Transverse colon (tissue), 4 donors: ENCODE measurements at regions not wholly inside any gene's neighbourhood (a gene's known extent, or its start where the extent isn't known, plus 50 kb on each side); places are given as distances from the start of the nearest gene placed in this dataset.

Source experiments
- DNase-seq: peaks from one replicate; pipeline ENCODE4 v3.0.0-alpha.2; 2019
- H3K27ac ChIP-seq, 4 donors: fragments of 200-600 bp; sonication (generic); 2 replicates each; pipeline ENCODE4 v1.5.1; 2016 to 2018; ENCODE audit warnings: inconsistent platforms in 4 of 4
- H3K27me3 ChIP-seq: fragments of 200-600 bp; sonication (generic); 2 replicates; pipeline ENCODE4 v1.5.1; 2017; ENCODE audit warnings: inconsistent platforms
- H3K36me3 ChIP-seq, 4 donors: fragments of 200-600 bp; sonication (generic); 2 replicates each; pipeline ENCODE4 v1.5.1; 2017 to 2019; ENCODE audit warnings: inconsistent platforms in 4 of 4
- H3K4me1 ChIP-seq, 4 donors: fragments of 200-600 bp; sonication (generic); 2 replicates each; pipeline ENCODE4 v1.5.1; 2017 to 2020; ENCODE audit warnings: inconsistent platforms in 4 of 4
- H3K4me3 ChIP-seq, 4 donors: fragments of 200-600 bp; sonication (generic); 1 replicate in 1 of 4; 2 replicates in 3 of 4; pipeline versions ENCODE4 v1.5.1 to v1.6.1; 2017 to 2019; ENCODE audit warnings: inconsistent platforms in 4 of 4
- H3K9me3 ChIP-seq, 2 donors: fragments of 200-600 bp; sonication (generic); 2 replicates each; pipeline ENCODE4 v1.5.1; 2017 to 2019; ENCODE audit warnings: inconsistent platforms in 2 of 2
- CTCF ChIP-seq, 5 experiments: fragments of 200-600 bp in 3 of 5; fragments of 450-650 bp in 2 of 5; sonication (generic) in 3 of 5; IDR thresholded peaks; 1 replicate in 2 of 5; 2 replicates in 3 of 5; pipeline ENCODE4 v1.5.1; 2016 to 2017; ENCODE audit warnings: antibody characterized with exemption in 5 of 5, inconsistent platforms in 3 of 5, mild to moderate bottlenecking in 2 of 5, moderate library complexity in 1 of 5
- EP300 ChIP-seq: sonication (generic); formaldehyde crosslinking; IDR thresholded peaks from one replicate; pipeline ENCODE4 v1.6.1; 2017; ENCODE audit warnings: antibody characterized with exemption, low read depth
- POLR2A ChIP-seq: fragments of 450-650 bp; IDR thresholded peaks from one replicate; pipeline ENCODE4 v1.6.1; 2016; ENCODE audit warnings: antibody characterized with exemption, mild to moderate bottlenecking, moderate library complexity
- POLR2AphosphoS5 ChIP-seq, 3 donors: sonication (generic); formaldehyde crosslinking; IDR thresholded peaks; one replicate each; pipeline ENCODE4 v1.6.1; 2016; ENCODE audit warnings: antibody characterized with exemption in 3 of 3
- WGBS, 2 donors: methylation state at CpG; one replicate each; pipeline ENCODE4 v1.1.5; 2018; ENCODE audit warnings: low coverage in 1 of 2; 5-methylcytosine and 5-hydroxymethylcytosine counted together
- in situ Hi-C, 4 donors: fragments of 200-750 bp; cut with MboI; loops; one replicate each; pipeline versions ENCODE4 v1.15.0 to v1.15.1; 2017; ENCODE audit warnings: low sequenced_read_pairs in 3 of 4, low pct_ligation_motif_present in 1 of 4, low pct_unique_long_range_greater_than_20kb in 1 of 4
- intact Hi-C: fragments of 100-400 bp; cut with DNase I; formaldehyde crosslinking; loops from one replicate; pipeline ENCODE4 v1.15.1; 2023; ENCODE audit warnings: low total_unique reads

- no peak for DNase-seq
- Histone ChIP-seq H3K27me3 (no peaks in the 10 kb centered on the region), H3K9me3 (no peaks in the 10 kb centered on the region), H3K27ac (no peak overlapping the region), H3K4me3 (no peak overlapping the region), H3K4me1 (peaks cover 0 to 5% (median 0%) of the 10 kb centered on the region in 4 donors), H3K36me3 (no peaks in the 10 kb centered on the region)
- WGBS, 2 donors, result 78 to 100% methylated on average over 1 of the region's 1 CpG
- intact Hi-C loops (no loop called here), in situ Hi-C loops (no loop called here)
- TF ChIP-seq EP300 (no peak), POLR2AphosphoS5 (IDR thresholded peaks at IDR 0.05) (no peak), CTCF (IDR thresholded peaks at IDR 0.05) (no peak), POLR2A (no peak)
Measured at GRCh38 chr5:58263296-58263695, 196.6 kb downstream of the PLK2 start.

- no peaks in the 10 kb centered on the region for H3K27me3 ChIP-seq
- peaks cover 0 to 5% (median 0%) of the 10 kb centered on the region in 4 donors for H3K4me1 ChIP-seq
- H3K36me3 ChIP-seq, result no peaks in the 10 kb centered on the region
- no peak for TF ChIP-seq EP300
- no peak for TF ChIP-seq CTCF (IDR thresholded peaks at IDR 0.05)
- TF ChIP-seq POLR2AphosphoS5 (IDR thresholded peaks at IDR 0.05), result no peak
- no peak for TF ChIP-seq POLR2A
- in situ Hi-C loops, result no loop called here
- no peak overlapping the region for H3K4me3 ChIP-seq
- intact Hi-C loops, result no loop called here
- DNase-seq, result no peak
- no peaks in the 10 kb centered on the region for H3K9me3 ChIP-seq
- 79 to 86% methylated on average over 1 of the region's 1 CpG for WGBS, 2 donors
- H3K27ac ChIP-seq, result no peak overlapping the region
Measured at GRCh38 chr5:58262226-58262625, 197.7 kb downstream of the PLK2 start.

- 63 to 73% methylated on average over 1 to 4 of the region's 4 CpGs for WGBS, 2 donors
- DNase-seq, result no peak
- intact Hi-C loops (no loop called here), in situ Hi-C loops (no loop called here)
- Histone ChIP-seq H3K9me3 (no peaks in the 10 kb centered on the region), H3K4me3 (no peak overlapping the region), H3K36me3 (no peaks in the 10 kb centered on the region), H3K27ac (no peak overlapping the region), H3K4me1 (peaks cover 0 to 5% (median 0%) of the 10 kb centered on the region in 4 donors), H3K27me3 (no peaks in the 10 kb centered on the region)
- no peak for TF ChIP-seq POLR2A
- no peak for TF ChIP-seq POLR2AphosphoS5 (IDR thresholded peaks at IDR 0.05)
- TF ChIP-seq EP300, result no peak
- no peak for TF ChIP-seq CTCF (IDR thresholded peaks at IDR 0.05)
Measured at GRCh38 chr5:58261605-58262004, 198.3 kb downstream of the PLK2 start.

- no peak overlapping the region for H3K4me3 ChIP-seq
- no peak overlapping the region for H3K27ac ChIP-seq
- DNase-seq, result no peak
- H3K4me1 ChIP-seq, result peaks cover 0 to 5% (median 0%) of the 10 kb centered on the region in 4 donors
- in situ Hi-C loops, result no loop called here
- no peaks in the 10 kb centered on the region for H3K9me3 ChIP-seq
- WGBS, 2 donors, result 52 to 73% methylated on average over 2 of the region's 2 CpGs
- H3K27me3 ChIP-seq, result no peaks in the 10 kb centered on the region
- intact Hi-C loops, result no loop called here
- TF ChIP-seq EP300, result no peak
- no peak for TF ChIP-seq CTCF (IDR thresholded peaks at IDR 0.05)
- no peak for TF ChIP-seq POLR2A
- TF ChIP-seq POLR2AphosphoS5 (IDR thresholded peaks at IDR 0.05), result no peak
- no peaks in the 10 kb centered on the region for H3K36me3 ChIP-seq
Measured at GRCh38 chr5:58260243-58260642, 199.6 kb downstream of the PLK2 start.
